Activated naive CD4-positive, alpha-beta T cell treated with anti-CD3 and anti-CD28 coated beads, Interleukin-2, amount 50 U/mL, for 72 hours (primary cell): ENCODE measurements at regions not wholly inside any gene's neighbourhood (a gene's known extent, or its start where the extent isn't known, plus 50 kb on each side); places are given as distances from the start of the nearest gene placed in this dataset.
A peak's percentile ranks its signal among the peaks of the same experiment; 100 is the strongest.

ENCODE experiments used
- ATAC-seq, 2 donors: fragments of 150-1000 bp; cut with Tn5 transposase; 2 replicates each; pipeline ENCODE4 v1.10.0; 2021; ENCODE audit warnings: mild to moderate bottlenecking in 2 of 2, moderate library complexity in 2 of 2
- DNase-seq, 2 donors: peaks; one replicate each; pipeline ENCODE4 v3.0.0; 2021 to 2022; ENCODE audit warnings: low spot score in 2 of 2
- H3K27ac Mint-ChIP-seq, 2 donors: one replicate each; pipeline ENCODE4 v1.8.0; 2022; ENCODE audit warnings: mild to moderate bottlenecking in 2 of 2, mixed read lengths in 2 of 2
- H3K36me3 Mint-ChIP-seq, 2 donors: one replicate each; pipeline ENCODE4 v1.8.0; 2022; ENCODE audit warnings: mixed read lengths in 2 of 2
- H3K9me3 Mint-ChIP-seq, 2 donors: one replicate each; pipeline ENCODE4 v1.8.0; 2022; ENCODE audit warnings: mixed read lengths in 2 of 2

DNA sequence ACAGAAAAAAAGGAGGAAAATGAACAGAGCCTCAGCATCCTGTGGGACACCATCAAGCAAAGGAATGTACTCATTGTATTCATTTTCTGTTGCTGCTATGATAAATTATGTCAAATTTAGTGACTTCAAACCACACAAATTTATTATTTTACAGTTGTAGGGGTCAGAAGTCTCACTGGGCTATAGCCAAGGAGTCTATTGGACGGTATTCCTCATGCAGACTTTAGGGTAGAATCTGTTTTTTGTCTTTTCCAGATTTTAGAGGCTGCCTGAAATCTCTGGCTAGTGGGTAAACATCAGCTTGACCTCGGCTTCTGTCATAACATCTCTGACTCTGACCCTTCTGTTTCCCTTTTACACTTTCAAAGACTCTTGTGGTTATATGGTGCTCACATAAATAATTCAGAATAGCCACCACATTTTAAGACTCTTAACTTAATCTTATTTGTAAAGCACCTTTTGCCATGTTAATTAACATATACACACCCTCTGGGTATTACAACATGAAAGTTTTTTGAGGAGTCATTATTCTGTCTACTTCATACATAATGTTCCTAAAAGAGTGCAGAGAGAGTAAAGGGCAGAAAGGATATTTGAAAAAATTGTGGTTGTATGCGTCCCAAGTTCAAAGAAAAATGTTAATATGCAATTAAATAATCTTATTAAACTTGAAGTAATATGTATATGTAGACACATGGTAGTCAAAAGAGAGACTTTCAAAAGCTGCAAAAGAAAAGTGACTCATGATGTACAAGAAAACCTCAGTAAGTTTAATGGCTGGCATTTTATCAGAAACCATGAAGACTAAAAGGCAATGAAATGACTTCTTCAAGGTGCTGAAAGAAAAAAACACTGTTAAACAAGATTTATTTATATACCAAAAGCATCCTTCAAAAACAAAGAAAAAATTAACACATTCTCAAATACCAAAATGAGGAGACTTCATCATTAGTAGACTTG is 70.8 kb upstream of the MEOX2 start:
- ATAC-seq = no peak
- no peak overlapping the region for H3K27ac Mint-ChIP-seq
- no peaks in the 10 kb centered on the region for H3K36me3 Mint-ChIP-seq
- DNase-seq = no peak
- peaks cover 0 to 4% of the 10 kb centered on the region in 2 donors for H3K9me3 Mint-ChIP-seq

DNA sequence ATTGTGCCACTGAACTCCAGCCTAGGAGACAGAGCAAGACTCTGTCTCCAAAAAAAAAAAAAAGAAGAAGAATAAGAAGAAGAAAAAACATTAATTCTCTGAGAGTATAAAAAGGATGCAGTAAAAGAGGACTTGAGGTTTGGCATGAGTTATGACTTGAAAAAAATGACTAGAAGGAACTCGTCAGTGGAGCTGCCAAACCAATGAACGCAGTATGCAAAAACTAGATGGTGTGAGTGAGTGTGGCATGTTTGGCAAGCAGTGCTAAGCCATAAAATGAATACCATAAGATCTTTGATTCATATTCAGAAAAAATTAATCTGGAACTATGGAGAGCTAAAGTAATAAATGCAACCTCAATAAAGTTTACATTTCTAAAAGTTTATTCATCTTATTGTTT is 68.6 kb upstream of the MEOX2 start:
- no peak for ATAC-seq
- H3K27ac Mint-ChIP-seq = peak overlapping the region in 1 of 2 donors; percentile 36
- H3K36me3 Mint-ChIP-seq = no peaks in the 10 kb centered on the region
- peaks cover 0 to 4% of the 10 kb centered on the region in 2 donors for H3K9me3 Mint-ChIP-seq
- DNase-seq = no peak

DNA sequence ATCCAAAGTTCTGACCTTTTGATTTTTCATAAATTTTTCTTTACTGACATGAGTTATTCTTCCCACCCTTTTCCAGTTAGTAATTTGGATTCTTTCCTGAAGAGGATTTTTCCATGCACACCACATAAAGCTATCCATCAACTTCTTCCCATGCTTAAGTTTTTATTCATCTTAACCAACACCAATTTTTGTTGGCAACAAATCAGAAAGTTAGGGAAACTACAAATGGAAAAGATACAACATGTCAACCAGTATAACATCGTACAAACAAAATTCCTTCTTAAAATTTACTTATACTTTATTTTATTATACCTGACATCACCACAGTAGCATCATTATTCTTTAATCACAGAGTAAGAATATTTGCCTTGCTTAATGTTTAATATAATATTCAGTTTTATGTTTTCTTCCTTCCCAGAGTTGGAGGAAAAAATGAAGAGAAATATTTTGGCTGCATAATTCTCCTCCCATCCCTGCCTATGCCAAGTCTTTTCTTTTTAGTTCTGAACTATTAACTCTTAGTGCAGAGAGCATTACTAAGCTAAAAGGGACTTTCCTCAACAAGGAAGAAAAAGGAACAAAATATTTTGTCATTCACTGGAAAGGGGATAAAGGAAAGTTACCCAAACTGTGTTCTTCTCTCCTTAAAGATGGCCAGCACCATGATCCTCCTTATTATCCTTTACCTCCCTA is 67.5 kb upstream of the MEOX2 start:
- no peaks in the 10 kb centered on the region for H3K9me3 Mint-ChIP-seq
- ATAC-seq (no peak), DNase-seq (no peak)
- H3K36me3 Mint-ChIP-seq = no peaks in the 10 kb centered on the region
- no peak overlapping the region for H3K27ac Mint-ChIP-seq

DNA sequence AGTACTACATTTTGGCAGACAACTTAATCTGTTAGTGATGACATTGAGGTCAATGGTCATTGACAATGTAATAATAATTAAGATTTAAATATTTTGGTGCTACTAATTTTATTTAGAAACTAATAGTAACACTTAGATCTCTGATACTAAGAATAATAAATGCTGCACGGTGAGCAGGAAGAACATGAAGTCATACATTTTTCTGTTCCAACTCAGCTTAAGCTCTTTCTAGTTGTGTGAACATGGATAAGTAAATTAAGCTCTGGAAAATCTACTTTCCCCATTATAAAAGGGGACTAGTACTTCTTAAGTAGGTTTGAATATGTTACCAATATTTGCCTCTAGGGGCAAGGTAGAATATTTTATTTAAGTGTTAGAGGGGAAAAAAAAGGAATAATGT is 65.9 kb upstream of the MEOX2 start:
- H3K9me3 Mint-ChIP-seq = peaks cover 0 to 6% of the 10 kb centered on the region in 2 donors
- H3K27ac Mint-ChIP-seq = no peak overlapping the region
- no peak for ATAC-seq
- DNase-seq = no peak
- H3K36me3 Mint-ChIP-seq = no peaks in the 10 kb centered on the region

DNA sequence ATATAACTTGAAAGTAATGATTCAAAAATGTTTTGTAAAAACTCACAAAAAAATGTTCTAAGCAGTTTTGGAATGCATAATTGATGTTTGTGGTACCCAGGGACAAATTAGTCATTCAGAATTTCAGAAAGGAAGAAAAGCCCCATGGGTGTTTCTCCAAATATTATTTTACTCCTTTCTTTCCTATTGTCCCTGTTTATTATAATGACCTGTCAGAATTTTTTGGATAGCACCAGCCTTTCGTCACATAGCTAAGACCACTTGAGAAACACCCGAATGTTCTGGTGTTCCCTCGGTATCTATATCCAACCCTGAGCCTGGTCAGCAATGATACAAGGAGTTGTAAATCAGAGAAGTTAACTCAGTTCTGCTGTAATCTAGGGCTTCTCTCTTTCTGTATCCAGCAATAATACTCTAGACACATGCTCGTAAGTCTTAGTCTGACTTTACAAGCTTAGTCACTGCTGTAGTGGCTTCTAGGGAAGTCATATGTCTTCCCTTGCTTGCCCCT is 64.8 kb upstream of the MEOX2 start:
- Mint-ChIP-seq H3K27ac (no peak overlapping the region), H3K36me3 (no peaks in the 10 kb centered on the region), H3K9me3 (peaks cover 0 to 6% of the 10 kb centered on the region in 2 donors)
- no peak for DNase-seq
- ATAC-seq = no peak

DNA sequence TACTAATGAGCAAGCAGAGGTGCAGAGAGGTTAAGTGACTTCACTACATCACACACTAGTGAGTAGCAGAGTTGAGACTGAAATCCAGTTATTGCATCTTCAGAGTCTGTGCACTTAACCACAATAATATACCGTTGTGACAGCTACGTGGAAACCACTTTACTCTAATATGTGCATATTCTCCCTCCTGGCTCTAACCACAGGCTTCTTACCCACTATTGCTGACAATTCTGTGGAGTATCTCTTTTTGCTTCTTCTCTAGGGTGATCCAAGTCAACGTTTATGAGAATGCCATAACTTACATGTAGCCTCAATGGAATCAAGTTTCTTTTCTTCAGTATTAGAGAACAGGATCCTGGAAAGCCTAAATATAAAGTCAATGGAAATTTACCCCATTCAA is 64.2 kb upstream of the MEOX2 start:
- no peak for DNase-seq
- ATAC-seq = no peak
- Mint-ChIP-seq H3K36me3 (no peaks in the 10 kb centered on the region), H3K27ac (no peak overlapping the region), H3K9me3 (peaks cover 0 to 6% of the 10 kb centered on the region in 2 donors)

DNA sequence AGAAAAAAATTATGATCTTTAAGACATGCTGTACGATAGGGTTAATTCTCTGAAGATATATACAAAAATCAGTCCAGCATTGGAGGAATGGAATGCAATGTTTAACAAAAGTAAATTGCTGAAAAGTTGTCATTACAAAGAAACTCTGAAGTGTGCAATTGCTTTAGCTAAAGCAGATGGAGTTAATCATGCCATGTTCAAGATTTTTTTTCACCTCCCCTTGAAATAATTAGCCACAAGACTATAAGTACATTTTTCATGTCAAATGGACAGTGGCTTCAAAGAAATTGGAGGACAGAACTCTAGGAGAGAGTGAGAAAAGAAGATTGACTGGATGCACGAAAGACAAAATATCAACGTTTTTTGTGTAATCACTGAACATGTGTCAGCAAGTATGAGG is 63.1 kb upstream of the MEOX2 start:
- no peak for ATAC-seq
- no peak overlapping the region for H3K27ac Mint-ChIP-seq
- DNase-seq = no peak
- H3K9me3 Mint-ChIP-seq = peaks cover 0 to 6% of the 10 kb centered on the region in 2 donors
- no peaks in the 10 kb centered on the region for H3K36me3 Mint-ChIP-seq

DNA sequence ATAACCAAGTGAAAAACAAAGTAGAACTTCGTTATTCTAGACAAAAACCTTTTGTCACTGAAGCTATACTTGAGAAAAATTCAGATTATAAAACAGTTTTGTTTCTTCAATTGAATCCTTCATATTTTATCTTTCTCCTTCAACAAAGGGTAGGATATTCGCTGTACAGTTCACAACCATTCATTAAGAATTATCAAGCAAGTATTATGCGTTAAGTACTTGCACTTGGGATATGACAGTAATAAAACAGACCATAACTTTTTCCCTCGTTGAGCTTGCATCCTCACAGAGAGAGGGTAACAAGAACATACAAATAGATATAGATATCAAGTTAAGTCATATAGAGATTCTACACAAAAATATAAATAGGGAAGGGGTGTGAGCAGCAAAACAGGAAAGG is 61.2 kb upstream of the MEOX2 start:
- ATAC-seq (no peak), DNase-seq (no peak)
- Mint-ChIP-seq H3K9me3 (peaks cover 0 to 6% of the 10 kb centered on the region in 2 donors), H3K27ac (no peak overlapping the region), H3K36me3 (no peaks in the 10 kb centered on the region)

DNA sequence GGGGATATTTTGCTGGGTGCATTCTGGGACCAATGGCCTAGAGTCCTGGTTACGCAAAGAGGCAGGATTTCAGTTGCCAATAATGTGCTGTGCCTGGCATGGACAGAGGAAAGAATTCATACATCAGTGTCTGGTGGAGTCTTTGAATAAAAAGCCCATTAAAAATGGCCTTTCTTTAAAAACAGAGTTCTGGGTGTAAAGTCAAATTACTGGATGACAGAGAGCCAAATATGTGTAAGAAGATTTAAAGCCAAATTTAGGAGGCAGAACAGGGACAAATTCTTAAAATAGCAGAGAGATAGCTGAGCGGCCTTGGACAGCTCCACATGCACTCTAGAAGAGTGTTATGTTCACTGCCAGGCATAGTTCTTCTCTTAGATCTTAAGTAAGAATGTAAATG is 60.8 kb upstream of the MEOX2 start:
- H3K9me3 Mint-ChIP-seq = peaks cover 1 to 8% of the 10 kb centered on the region in 2 donors
- H3K27ac Mint-ChIP-seq = no peak overlapping the region
- H3K36me3 Mint-ChIP-seq = no peaks in the 10 kb centered on the region
- DNase-seq (no peak), ATAC-seq (no peak)

DNA sequence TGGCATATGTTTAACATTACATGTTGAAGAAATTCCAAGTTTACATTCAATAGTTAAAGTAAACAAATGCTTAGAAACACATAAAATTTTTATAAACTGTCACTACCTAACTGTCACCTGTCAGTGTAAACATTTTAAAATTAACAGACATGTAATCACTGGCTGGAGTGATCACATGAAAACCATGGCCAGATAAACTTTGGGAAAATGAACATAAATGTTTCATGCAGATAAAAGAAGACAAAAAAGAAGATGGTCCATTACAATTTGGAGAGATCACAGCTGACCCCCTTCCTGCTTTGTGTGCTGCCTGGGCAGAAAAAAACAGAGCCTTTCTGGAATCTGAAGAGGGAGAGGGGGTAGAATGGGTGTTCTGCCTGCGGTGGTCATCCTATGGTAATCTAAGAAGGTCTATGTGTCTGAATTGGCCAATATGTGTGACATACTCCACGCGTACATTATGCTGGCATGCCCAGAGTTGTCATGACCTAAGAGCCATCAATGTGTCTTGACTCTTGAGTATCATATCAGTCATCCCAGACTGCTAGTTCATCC is 57.5 kb upstream of the MEOX2 start:
- ATAC-seq (no peak), DNase-seq (no peak)
- Mint-ChIP-seq H3K9me3 (peaks cover 3 to 12% of the 10 kb centered on the region in 2 donors), H3K27ac (no peak overlapping the region), H3K36me3 (no peaks in the 10 kb centered on the region)

DNA sequence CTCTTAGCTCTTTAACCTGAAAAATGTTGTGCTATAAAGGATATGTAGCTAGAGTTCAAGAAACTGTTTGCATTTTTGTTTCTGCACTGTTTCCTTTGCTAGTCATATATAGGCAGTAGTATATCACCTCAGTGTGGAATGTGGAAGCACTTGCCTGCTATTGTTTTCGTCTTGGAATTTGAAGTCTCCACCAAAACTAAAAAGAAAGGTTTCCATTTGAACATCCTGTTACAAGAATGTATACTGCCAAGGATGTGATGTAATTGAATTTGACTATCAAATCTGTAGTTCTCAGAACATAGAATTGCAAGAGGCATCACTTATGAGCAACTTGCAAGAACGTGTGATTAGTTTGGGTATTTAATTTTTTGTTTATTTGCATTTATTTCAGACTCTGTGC is 51.1 kb upstream of the MEOX2 start:
- DNase-seq (no peak), ATAC-seq (no peak)
- peaks cover 3 to 5% of the 10 kb centered on the region in 2 donors for H3K9me3 Mint-ChIP-seq
- no peaks in the 10 kb centered on the region for H3K36me3 Mint-ChIP-seq
- no peak overlapping the region for H3K27ac Mint-ChIP-seq
